Fibroblast of mammary gland (primary cell): ENCODE measurements at regions not wholly inside any gene's neighbourhood (a gene's known extent, or its start where the extent isn't known, plus 50 kb on each side); places are given as distances from the start of the nearest gene placed in this dataset.

ENCODE experiments used
- DNase-seq: peaks from one replicate; pipeline ENCODE4 v3.0.0-alpha.2; 2010; ENCODE audit warnings: low read depth
- H3K4me3 ChIP-seq: 2 replicates; pipeline ENCODE4 v1.5.1; 2011; ENCODE audit warnings: low read depth, mild to moderate bottlenecking, low read length, moderate library complexity; ENCODE audit not compliant: control insufficient read depth
- CTCF ChIP-seq: conservative IDR thresholded peaks from 2 replicates; pipeline ENCODE4 v1.5.1; 2011; ENCODE audit warnings: low read depth, low read length, inconsistent platforms; ENCODE audit not compliant: control insufficient read depth, insufficient read depth

GRCh38 chr1:87179851-87180519, 148.7 kb upstream of the LMO4 start:
- no peak for TF ChIP-seq CTCF
- H3K4me3 ChIP-seq = no peak overlapping the region
- no peak for DNase-seq

GRCh38 chr1:87180682-87181081, 148.0 kb upstream of the LMO4 start:
- no peak for DNase-seq
- no peak for TF ChIP-seq CTCF
- no peak overlapping the region for H3K4me3 ChIP-seq

GRCh38 chr1:87182611-87183010, 146.1 kb upstream of the LMO4 start:
- no peak for TF ChIP-seq CTCF
- H3K4me3 ChIP-seq = no peak overlapping the region
- no peak for DNase-seq

- no peak for TF ChIP-seq CTCF
- no peak overlapping the region for H3K4me3 ChIP-seq
- DNase-seq = no peak
Observed at GRCh38 chr1:87185077-87185476, 143.6 kb upstream of the LMO4 start.

- no peak overlapping the region for H3K4me3 ChIP-seq
- no peak for TF ChIP-seq CTCF
- no peak for DNase-seq
Observed at GRCh38 chr1:87186346-87186745, 142.3 kb upstream of the LMO4 start.

- H3K4me3 ChIP-seq = no peak overlapping the region
- TF ChIP-seq CTCF = no peak
- DNase-seq = no peak
Observed at GRCh38 chr1:87188640-87189039, 140.0 kb upstream of the LMO4 start.

- TF ChIP-seq CTCF = no peak
- DNase-seq = no peak
- no peak overlapping the region for H3K4me3 ChIP-seq
Observed at GRCh38 chr1:87190402-87190801, 138.3 kb upstream of the LMO4 start.
